ENCODE measurements at regions not wholly inside any gene's neighbourhood (a gene's known extent, or its start where the extent isn't known, plus 50 kb on each side); places are given as distances from the start of the nearest gene placed in this dataset.
"Not testable (repeated sequence)": the region's sequence is repeated elsewhere in the genome, so short reads cannot be mapped to it uniquely, and the experiment has no call there.

GRCh38 chr15:25174149-25174548 lies 219.4 kb downstream of the SNRPN start:
- not testable (repeated sequence) for TF ChIP-seq CTCF, POLR2A, EP300 (IDR thresholded peaks at IDR 0.05)

All from tibial nerve (tissue), 4 donors.